Mucosa of rectum (tissue), 2 donors: ENCODE measurements at regions not wholly inside any gene's neighbourhood (a gene's known extent, or its start where the extent isn't known, plus 50 kb on each side); places are given as distances from the start of the nearest gene placed in this dataset.

ENCODE experiments used
- H3K27ac ChIP-seq, 2 donors: one replicate each; pipeline ENCODE4 v1.7.0; 2013; ENCODE audit warnings: inconsistent platforms in 2 of 2, low read depth in 2 of 2, low read length in 2 of 2
- H3K27me3 ChIP-seq, 2 donors: one replicate each; pipeline ENCODE4 v1.7.0; 2013; ENCODE audit warnings: low read length in 2 of 2; ENCODE audit not compliant: control insufficient read depth in 2 of 2, insufficient read depth in 2 of 2
- H3K36me3 ChIP-seq, 2 donors: one replicate each; pipeline ENCODE4 v1.7.0; 2013; ENCODE audit warnings: low read length in 2 of 2; ENCODE audit not compliant: control insufficient read depth in 2 of 2, insufficient read depth in 2 of 2
- H3K4me1 ChIP-seq, 2 donors: one replicate each; pipeline ENCODE4 v1.7.0; 2013; ENCODE audit warnings: low read length in 2 of 2, mild to moderate bottlenecking in 1 of 2; ENCODE audit not compliant: control insufficient read depth in 2 of 2, insufficient read depth in 2 of 2
- H3K4me3 ChIP-seq, 2 donors: one replicate each; pipeline ENCODE4 v1.7.0; 2013; ENCODE audit warnings: low read length in 2 of 2
- H3K9ac ChIP-seq, 2 donors: one replicate each; pipeline ENCODE4 v1.7.0; 2013; ENCODE audit warnings: low read length in 2 of 2, low read depth in 1 of 2, mild to moderate bottlenecking in 1 of 2
- H3K9me3 ChIP-seq, 2 donors: one replicate each; pipeline ENCODE4 v1.7.0; 2013; ENCODE audit warnings: low read length in 2 of 2; ENCODE audit not compliant: control insufficient read depth in 2 of 2
- donor health status: healthy.
- donor health status: Normal muscosa, but diverticular disease.

- Histone ChIP-seq H3K4me1 (no peaks in the 10 kb centered on the region), H3K4me3 (no peak overlapping the region), H3K27ac (no peak overlapping the region), H3K27me3 (no peaks in the 10 kb centered on the region), H3K9me3 (no peaks in the 10 kb centered on the region), H3K36me3 (no peaks in the 10 kb centered on the region), H3K9ac (no peak overlapping the region)
Measured at GRCh38 chr22:22779213-22779612, 108.4 kb upstream of the IGLL5 start.

GRCh38 chr22:22783575-22783974, 104.0 kb upstream of the IGLL5 start:
- Histone ChIP-seq H3K9ac (no peak overlapping the region), H3K27ac (no peak overlapping the region), H3K4me1 (peaks cover 0 to 7% of the 10 kb centered on the region in 2 donors)

GRCh38 chr22:22784249-22785039, 103.2 kb upstream of the IGLL5 start:
- Histone ChIP-seq H3K36me3 (no peaks in the 10 kb centered on the region), H3K27me3 (peaks cover 0 to 2% of the 10 kb centered on the region in 2 donors), H3K9me3 (no peaks in the 10 kb centered on the region), H3K27ac (no peak overlapping the region), H3K9ac (no peak overlapping the region), H3K4me3 (no peak overlapping the region), H3K4me1 (peaks cover 0 to 7% of the 10 kb centered on the region in 2 donors)

More at GRCh38 chr22:22783575-22783974, 104.0 kb upstream of the IGLL5 start:
- H3K4me3 ChIP-seq = no peak overlapping the region
- H3K27me3 ChIP-seq = peaks cover 0 to 2% of the 10 kb centered on the region in 2 donors
- H3K9me3 ChIP-seq = no peaks in the 10 kb centered on the region
- H3K36me3 ChIP-seq = no peaks in the 10 kb centered on the region

GRCh38 chr22:22785316-22786065, 102.1 kb upstream of the IGLL5 start:
- H3K4me3 ChIP-seq = no peak overlapping the region
- peaks cover 0 to 2% of the 10 kb centered on the region in 2 donors for H3K27me3 ChIP-seq
- no peak overlapping the region for H3K9ac ChIP-seq
- H3K27ac ChIP-seq = no peak overlapping the region
- no peaks in the 10 kb centered on the region for H3K9me3 ChIP-seq
- H3K36me3 ChIP-seq = no peaks in the 10 kb centered on the region
- H3K4me1 ChIP-seq = peaks cover 0 to 7% of the 10 kb centered on the region in 2 donors

GRCh38 chr22:22786301-22787115, 101.1 kb upstream of the IGLL5 start:
- no peak overlapping the region for H3K4me3 ChIP-seq
- H3K4me1 ChIP-seq = peaks cover 0 to 7% of the 10 kb centered on the region in 2 donors

GRCh38 chr22:22787151-22787550, 100.5 kb upstream of the IGLL5 start:
- H3K9me3 ChIP-seq = no peaks in the 10 kb centered on the region
- no peaks in the 10 kb centered on the region for H3K36me3 ChIP-seq

More at GRCh38 chr22:22786301-22787115, 101.1 kb upstream of the IGLL5 start:
- Histone ChIP-seq H3K27me3 (peaks cover 0 to 2% of the 10 kb centered on the region in 2 donors), H3K27ac (no peak overlapping the region), H3K9ac (no peak overlapping the region), H3K36me3 (no peaks in the 10 kb centered on the region), H3K9me3 (no peaks in the 10 kb centered on the region)

GRCh38 chr22:22787786-22788459, 99.7 kb upstream of the IGLL5 start:
- H3K27ac ChIP-seq = no peak overlapping the region
- peaks cover 0 to 7% of the 10 kb centered on the region in 2 donors for H3K4me1 ChIP-seq
- no peaks in the 10 kb centered on the region for H3K9me3 ChIP-seq
- peaks cover 0 to 2% of the 10 kb centered on the region in 2 donors for H3K27me3 ChIP-seq
- H3K9ac ChIP-seq = no peak overlapping the region
- H3K36me3 ChIP-seq = no peaks in the 10 kb centered on the region
- H3K4me3 ChIP-seq = no peak overlapping the region

More at GRCh38 chr22:22787151-22787550, 100.5 kb upstream of the IGLL5 start:
- H3K4me3 ChIP-seq = no peak overlapping the region
- peaks cover 0 to 2% of the 10 kb centered on the region in 2 donors for H3K27me3 ChIP-seq
- no peak overlapping the region for H3K27ac ChIP-seq
- H3K4me1 ChIP-seq = peaks cover 0 to 7% of the 10 kb centered on the region in 2 donors
- H3K9ac ChIP-seq = no peak overlapping the region

- Histone ChIP-seq H3K27ac (no peak overlapping the region), H3K27me3 (peaks cover 0 to 2% of the 10 kb centered on the region in 2 donors), H3K9ac (no peak overlapping the region), H3K9me3 (no peaks in the 10 kb centered on the region), H3K4me3 (no peak overlapping the region), H3K36me3 (no peaks in the 10 kb centered on the region), H3K4me1 (peaks cover 0 to 7% of the 10 kb centered on the region in 2 donors)
Measured at GRCh38 chr22:22788460-22789037, 99.1 kb upstream of the IGLL5 start.

GRCh38 chr22:22789233-22789921, 98.2 kb upstream of the IGLL5 start:
- peaks cover 0 to under 1% of the 10 kb centered on the region in 2 donors for H3K27me3 ChIP-seq
- no peak overlapping the region for H3K9ac ChIP-seq
- H3K9me3 ChIP-seq = no peaks in the 10 kb centered on the region
- no peak overlapping the region for H3K27ac ChIP-seq
- H3K4me1 ChIP-seq = peaks cover 0 to 7% of the 10 kb centered on the region in 2 donors
- H3K36me3 ChIP-seq = no peaks in the 10 kb centered on the region
- no peak overlapping the region for H3K4me3 ChIP-seq
